Thyroid gland (tissue), 4 donors: ENCODE measurements at regions not wholly inside any gene's neighbourhood (a gene's known extent, or its start where the extent isn't known, plus 50 kb on each side); places are given as distances from the start of the nearest gene placed in this dataset.

Source experiments
- CTCF ChIP-seq, 6 experiments: fragments of 200-600 bp in 3 of 6; fragments of 450-650 bp in 3 of 6; sonication (generic) in 3 of 6; IDR thresholded peaks; one replicate each; pipeline ENCODE4 v1.5.1; 2016 to 2019; ENCODE audit warnings: antibody characterized with exemption in 6 of 6, mild to moderate bottlenecking in 2 of 6, inconsistent platforms in 1 of 6, moderate library complexity in 1 of 6
- POLR2A ChIP-seq, 2 donors: fragments of 450-650 bp; IDR thresholded peaks; one replicate each; pipeline ENCODE4 v1.6.1; 2017; ENCODE audit warnings: antibody characterized with exemption in 2 of 2, mild to moderate bottlenecking in 2 of 2, moderate library complexity in 1 of 2

GRCh38 chr5:18069790-18070189 lies 435.5 kb downstream of the TAF11L14 start:
- TF ChIP-seq CTCF (IDR thresholded peaks at IDR 0.05) (no peak), POLR2A (IDR thresholded peaks at IDR 0.05) (no peak)
